ENCODE measurements at regions not wholly inside any gene's neighbourhood (a gene's known extent, or its start where the extent isn't known, plus 50 kb on each side); places are given as distances from the start of the nearest gene placed in this dataset.

DNA sequence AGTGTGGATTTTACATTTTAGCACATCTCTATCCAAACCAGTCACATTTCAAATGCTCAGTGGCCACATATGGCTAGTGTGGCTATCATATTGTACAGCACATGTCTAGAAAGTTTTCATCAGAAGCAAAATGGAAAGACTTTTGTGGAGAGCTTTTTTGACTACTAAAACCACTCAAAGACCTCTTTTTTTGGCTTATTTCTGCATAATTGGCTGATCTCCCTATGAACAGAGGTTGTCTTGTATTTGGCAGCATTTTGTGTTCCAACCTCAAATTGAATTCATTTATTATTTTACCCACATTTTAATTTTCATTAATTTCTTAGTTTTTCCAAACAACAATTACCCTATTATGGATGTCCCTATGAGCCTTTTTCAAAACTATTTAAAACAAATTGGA lies 395.7 kb downstream of the TLE1 start:
- TF ChIP-seq, protein P1, sequence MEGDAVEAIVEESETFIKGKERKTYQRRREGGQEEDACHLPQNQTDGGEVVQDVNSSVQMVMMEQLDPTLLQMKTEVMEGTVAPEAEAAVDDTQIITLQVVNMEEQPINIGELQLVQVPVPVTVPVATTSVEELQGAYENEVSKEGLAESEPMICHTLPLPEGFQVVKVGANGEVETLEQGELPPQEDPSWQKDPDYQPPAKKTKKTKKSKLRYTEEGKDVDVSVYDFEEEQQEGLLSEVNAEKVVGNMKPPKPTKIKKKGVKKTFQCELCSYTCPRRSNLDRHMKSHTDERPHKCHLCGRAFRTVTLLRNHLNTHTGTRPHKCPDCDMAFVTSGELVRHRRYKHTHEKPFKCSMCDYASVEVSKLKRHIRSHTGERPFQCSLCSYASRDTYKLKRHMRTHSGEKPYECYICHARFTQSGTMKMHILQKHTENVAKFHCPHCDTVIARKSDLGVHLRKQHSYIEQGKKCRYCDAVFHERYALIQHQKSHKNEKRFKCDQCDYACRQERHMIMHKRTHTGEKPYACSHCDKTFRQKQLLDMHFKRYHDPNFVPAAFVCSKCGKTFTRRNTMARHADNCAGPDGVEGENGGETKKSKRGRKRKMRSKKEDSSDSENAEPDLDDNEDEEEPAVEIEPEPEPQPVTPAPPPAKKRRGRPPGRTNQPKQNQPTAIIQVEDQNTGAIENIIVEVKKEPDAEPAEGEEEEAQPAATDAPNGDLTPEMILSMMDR (IDR thresholded peaks at IDR 0.05) = no peak
- no peak for TF ChIP-seq POLR2A (IDR thresholded peaks at IDR 0.05)
